Panc1 (cell line): ENCODE measurements at regions not wholly inside any gene's neighbourhood (a gene's known extent, or its start where the extent isn't known, plus 50 kb on each side); places are given as distances from the start of the nearest gene placed in this dataset.

Source experiments
- ATAC-seq: fragments of 200-7000 bp; cut with Tn5 transposase; 2 replicates; pipeline ENCODE4 v1.9.1; 2020; ENCODE audit warnings: mild to moderate bottlenecking, moderate library complexity
- BruUV-seq: library from RNA; stranded (reverse); fragments of 400-500 nt; replicated peaks from 2 replicates; lab custom pipeline; 2021; lab: Mats Ljungman, UMichigan
- CTCF ChIA-PET: fragments of 300-600 bp; sonication (Branson Sonifier 250); formaldehyde crosslinking; loops from one replicate; lab custom pipeline; 2022; ENCODE audit warnings: antibody characterized with exemption; lab: Charles Lee
- POLR2A ChIA-PET: fragments of 300-600 bp; sonication (Branson Sonifier 250); formaldehyde crosslinking; loops from one replicate; lab custom pipeline; 2022; ENCODE audit warnings: antibody characterized with exemption; lab: Charles Lee
- DNase-seq: peaks from one replicate; pipeline ENCODE4 v3.0.0-alpha.2; 2010; ENCODE audit warnings: low read depth, low spot score
- H3K27ac ChIP-seq: 2 replicates; pipeline ENCODE4 v1.5.1; 2011; ENCODE audit warnings: mild to moderate bottlenecking, low read length, inconsistent platforms
- H3K27me3 ChIP-seq: fragments of 200-500 bp; sonication (Bioruptor generic); 2 replicates; pipeline ENCODE4 v1.6.0; 2014; ENCODE audit warnings: low read length, inconsistent platforms; ENCODE audit not compliant: control insufficient read depth, insufficient read depth
- H3K36me3 ChIP-seq: fragments of 200-500 bp; sonication (Bioruptor generic); 2 replicates; pipeline ENCODE4 v1.5.1; 2014; ENCODE audit warnings: inconsistent platforms, mild to moderate bottlenecking, low read length, moderate library complexity; ENCODE audit not compliant: control insufficient read depth, insufficient read depth
- H3K4me1 ChIP-seq: 2 replicates; pipeline ENCODE4 v1.5.1; 2011; ENCODE audit warnings: inconsistent platforms, mild to moderate bottlenecking, low read length, moderate library complexity; ENCODE audit not compliant: control insufficient read depth, insufficient read depth
- H3K4me3 ChIP-seq, 2 experiments: 2 replicates each; pipeline ENCODE4 v1.5.1; 2011 to 2012; ENCODE audit warnings: low read depth in 2 of 2, low read length in 2 of 2, mild to moderate bottlenecking in 2 of 2, inconsistent platforms in 1 of 2, moderate library complexity in 1 of 2
- H3K9me3 ChIP-seq: fragments of 200-500 bp; sonication (Bioruptor generic); 2 replicates; pipeline ENCODE4 v1.5.1; 2014; ENCODE audit warnings: low read depth, mild to moderate bottlenecking, inconsistent platforms, low read length, moderate library complexity; ENCODE audit not compliant: control insufficient read depth, insufficient read depth
- POLR2AphosphoS5 ChIP-seq: IDR thresholded peaks from 2 replicates; pipeline ENCODE4 v1.6.1; 2012; ENCODE audit warnings: mild to moderate bottlenecking, low read depth, low read length, moderate library complexity
- REST ChIP-seq, 2 experiments: IDR thresholded peaks; 2 replicates each; pipeline ENCODE4 v1.6.1; 2011 to 2012; ENCODE audit warnings: low read depth in 2 of 2, control low read depth in 1 of 2, low read length in 1 of 2, mild to moderate bottlenecking in 1 of 2, moderate library complexity in 1 of 2; ENCODE audit not compliant: insufficient read depth in 1 of 2
- SIN3A ChIP-seq: IDR thresholded peaks from 2 replicates; pipeline ENCODE4 v1.6.1; 2012; ENCODE audit warnings: low read depth, mild to moderate bottlenecking, low read length, moderate library complexity, borderline replicate concordance; ENCODE audit not compliant: insufficient read depth
- TCF7L2 ChIP-seq: IDR thresholded peaks from 2 replicates; pipeline ENCODE4 v1.6.1; 2011; ENCODE audit warnings: mild to moderate bottlenecking, low read depth, low read length, inconsistent platforms
- in situ Hi-C: cut with HindIII; loops from 2 replicates; pipeline ENCODE4 v1.10.0; 2016; ENCODE audit warnings: low sequenced_read_pairs, low pct_unique_long_range_greater_than_20kb
- intact Hi-C: fragments of 100-400 bp; cut with micrococcal nuclease; formaldehyde crosslinking; loops from one replicate; pipeline ENCODE4 v1.10.0; 2022; ENCODE audit not compliant: unreplicated experiment
- TF ChIP-seq, protein P1 (sequence below): fragments of 450-650 bp; IDR thresholded peaks from 2 replicates; pipeline ENCODE4 v1.5.1; 2017; ENCODE audit warnings: mild to moderate bottlenecking

DNA sequence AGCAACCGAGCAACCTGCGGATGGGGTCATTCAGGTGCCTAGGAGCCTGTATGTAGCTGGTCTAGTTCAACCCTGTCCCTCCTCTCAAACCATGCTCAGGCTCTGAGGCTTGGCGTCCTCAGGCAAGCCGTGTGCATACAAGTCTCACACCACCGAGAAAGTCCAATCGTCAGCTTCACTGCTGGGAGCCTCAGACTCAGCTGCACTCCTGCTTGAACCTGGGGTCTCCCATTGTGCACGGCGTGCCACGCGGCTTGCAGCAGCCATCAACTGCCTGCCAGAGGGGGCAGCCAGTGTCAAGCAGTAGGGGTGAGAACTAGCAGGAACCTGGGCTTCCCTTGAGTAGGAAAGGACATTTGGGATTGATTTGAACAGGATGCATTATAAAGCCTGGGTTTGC, 1064.6 kb downstream of the BCL11B start:
- DNase-seq (no peak), ATAC-seq (no peak)
- Histone ChIP-seq H3K27me3 (no peaks in the 10 kb centered on the region), H3K4me1 (no peaks in the 10 kb centered on the region), H3K27ac (no peak overlapping the region), H3K4me3 (no peak overlapping the region), H3K36me3 (no peaks in the 10 kb centered on the region), H3K9me3 (no peaks in the 10 kb centered on the region)
- TF ChIP-seq SIN3A (no peak), POLR2AphosphoS5 (no peak), REST (IDR thresholded peaks at IDR 0.05; ENCODE audit: insufficient read depth in 1 of 2, low read depth in 2 of 2, low read length in 1 of 2) (no peak)
- TF ChIP-seq, protein P1, sequence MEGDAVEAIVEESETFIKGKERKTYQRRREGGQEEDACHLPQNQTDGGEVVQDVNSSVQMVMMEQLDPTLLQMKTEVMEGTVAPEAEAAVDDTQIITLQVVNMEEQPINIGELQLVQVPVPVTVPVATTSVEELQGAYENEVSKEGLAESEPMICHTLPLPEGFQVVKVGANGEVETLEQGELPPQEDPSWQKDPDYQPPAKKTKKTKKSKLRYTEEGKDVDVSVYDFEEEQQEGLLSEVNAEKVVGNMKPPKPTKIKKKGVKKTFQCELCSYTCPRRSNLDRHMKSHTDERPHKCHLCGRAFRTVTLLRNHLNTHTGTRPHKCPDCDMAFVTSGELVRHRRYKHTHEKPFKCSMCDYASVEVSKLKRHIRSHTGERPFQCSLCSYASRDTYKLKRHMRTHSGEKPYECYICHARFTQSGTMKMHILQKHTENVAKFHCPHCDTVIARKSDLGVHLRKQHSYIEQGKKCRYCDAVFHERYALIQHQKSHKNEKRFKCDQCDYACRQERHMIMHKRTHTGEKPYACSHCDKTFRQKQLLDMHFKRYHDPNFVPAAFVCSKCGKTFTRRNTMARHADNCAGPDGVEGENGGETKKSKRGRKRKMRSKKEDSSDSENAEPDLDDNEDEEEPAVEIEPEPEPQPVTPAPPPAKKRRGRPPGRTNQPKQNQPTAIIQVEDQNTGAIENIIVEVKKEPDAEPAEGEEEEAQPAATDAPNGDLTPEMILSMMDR: no peak
- ChIA-PET POLR2A (no interaction called here), CTCF (no interaction called here)
- intact Hi-C loops: no loop called here
- in situ Hi-C loops: no loop called here
- no TSS peak for BruUV-seq

DNA sequence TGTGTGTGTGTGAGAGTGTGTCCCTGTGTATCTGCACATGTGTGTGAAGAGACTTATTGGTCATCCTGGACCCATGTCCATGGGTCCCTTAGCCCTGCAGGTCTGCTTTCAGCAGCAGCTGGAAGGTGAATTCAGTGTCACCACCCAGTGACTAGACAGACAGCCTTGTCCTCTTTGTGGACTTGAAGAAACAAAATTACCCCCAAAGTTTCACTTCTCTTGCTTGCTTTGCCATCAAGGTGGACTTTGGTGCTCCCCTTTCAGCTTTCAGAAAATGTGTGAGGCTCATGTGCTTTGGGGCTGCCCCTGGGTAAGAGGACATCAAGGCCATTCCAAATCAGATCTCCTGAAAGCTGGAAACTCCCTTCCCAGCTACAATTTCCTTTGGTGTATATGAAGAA, 1063.8 kb downstream of the BCL11B start:
- Histone ChIP-seq H3K9me3 (no peaks in the 10 kb centered on the region), H3K27ac (no peak overlapping the region), H3K27me3 (no peaks in the 10 kb centered on the region), H3K4me1 (no peaks in the 10 kb centered on the region), H3K4me3 (no peak overlapping the region), H3K36me3 (no peaks in the 10 kb centered on the region)
- intact Hi-C loops: no loop called here
- ChIA-PET CTCF (no interaction called here), POLR2A (no interaction called here)
- TF ChIP-seq TCF7L2: no peak
- TF ChIP-seq SIN3A: no peak
- TF ChIP-seq POLR2AphosphoS5: no peak
- TF ChIP-seq, protein P1: no peak
- TF ChIP-seq REST (IDR thresholded peaks at IDR 0.05; ENCODE audit: insufficient read depth in 1 of 2, low read depth in 2 of 2, low read length in 1 of 2): no peak
- ATAC-seq: no peak
- no peak for DNase-seq
- in situ Hi-C loops: no loop called here
- no TSS peak for BruUV-seq
